IPS-NIHi11 (cell line): ENCODE measurements at regions not wholly inside any gene's neighbourhood (a gene's known extent, or its start where the extent isn't known, plus 50 kb on each side); places are given as distances from the start of the nearest gene placed in this dataset.
"Not testable (repeated sequence)": the region's sequence is repeated elsewhere in the genome, so short reads cannot be mapped to it uniquely, and the experiment has no call there.

ENCODE experiments used
- DNase-seq: peaks from one replicate; pipeline ENCODE4 v3.0.0; 2012; ENCODE audit warnings: mixed read lengths, low spot score

DNA sequence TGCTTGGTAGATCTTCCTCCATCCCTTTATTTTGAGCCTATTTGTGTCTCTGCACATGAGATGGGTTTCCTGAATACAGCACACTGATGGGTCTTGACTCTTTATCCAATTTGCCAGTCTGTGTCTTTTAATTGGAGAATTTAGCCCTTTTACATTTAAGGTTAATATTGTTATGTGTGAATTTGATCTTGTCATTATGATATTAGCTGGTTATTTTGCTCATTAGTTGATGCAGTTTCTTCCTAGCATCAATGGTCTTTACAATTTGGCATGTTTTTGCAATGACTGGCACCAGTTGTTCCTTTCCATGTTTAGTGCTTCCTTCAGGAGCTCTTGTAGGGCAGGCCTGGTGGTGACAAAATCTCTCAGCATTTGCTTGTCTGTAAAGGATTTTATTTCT is 72.4 kb downstream of the HNRNPD start:
- DNase-seq = not testable (repeated sequence)

DNA sequence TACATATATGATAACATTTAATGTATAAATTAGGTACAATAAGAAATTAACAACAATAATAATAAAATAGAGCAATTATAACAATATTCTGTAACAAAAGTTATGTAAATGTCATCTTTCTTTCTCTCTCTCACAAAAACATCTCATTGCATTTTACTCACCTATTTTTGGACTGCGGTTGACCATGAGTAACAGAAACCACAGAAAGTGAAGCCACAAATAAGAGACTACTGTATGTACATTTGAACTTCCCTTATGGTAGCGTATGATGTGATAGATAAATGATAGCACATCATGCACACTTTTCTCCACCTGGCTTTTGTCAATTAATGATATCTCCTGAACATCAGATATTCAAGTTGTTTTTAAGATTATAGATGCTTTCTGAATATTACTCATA is 80.5 kb downstream of the HNRNPD start:
- no peak for DNase-seq

DNA sequence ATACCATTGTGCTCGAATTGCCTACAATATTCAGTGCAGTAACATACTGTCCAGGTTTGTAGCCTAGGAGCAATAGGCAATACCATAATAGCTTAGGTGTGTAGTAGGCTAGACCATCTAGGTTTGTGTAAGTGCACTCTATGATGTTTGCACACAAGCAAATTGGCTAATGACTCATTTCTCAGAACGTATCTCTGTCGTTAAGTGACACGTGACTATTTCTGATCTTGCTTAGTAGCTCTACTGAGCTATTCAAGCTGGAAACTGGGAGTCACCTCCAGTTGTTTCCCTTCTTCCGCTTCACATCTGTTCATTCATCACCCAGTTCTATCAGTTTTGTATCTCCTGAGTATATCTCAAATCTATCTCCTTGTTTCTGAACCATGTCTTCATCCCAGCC is 86.1 kb downstream of the HNRNPD start:
- no peak for DNase-seq

DNA sequence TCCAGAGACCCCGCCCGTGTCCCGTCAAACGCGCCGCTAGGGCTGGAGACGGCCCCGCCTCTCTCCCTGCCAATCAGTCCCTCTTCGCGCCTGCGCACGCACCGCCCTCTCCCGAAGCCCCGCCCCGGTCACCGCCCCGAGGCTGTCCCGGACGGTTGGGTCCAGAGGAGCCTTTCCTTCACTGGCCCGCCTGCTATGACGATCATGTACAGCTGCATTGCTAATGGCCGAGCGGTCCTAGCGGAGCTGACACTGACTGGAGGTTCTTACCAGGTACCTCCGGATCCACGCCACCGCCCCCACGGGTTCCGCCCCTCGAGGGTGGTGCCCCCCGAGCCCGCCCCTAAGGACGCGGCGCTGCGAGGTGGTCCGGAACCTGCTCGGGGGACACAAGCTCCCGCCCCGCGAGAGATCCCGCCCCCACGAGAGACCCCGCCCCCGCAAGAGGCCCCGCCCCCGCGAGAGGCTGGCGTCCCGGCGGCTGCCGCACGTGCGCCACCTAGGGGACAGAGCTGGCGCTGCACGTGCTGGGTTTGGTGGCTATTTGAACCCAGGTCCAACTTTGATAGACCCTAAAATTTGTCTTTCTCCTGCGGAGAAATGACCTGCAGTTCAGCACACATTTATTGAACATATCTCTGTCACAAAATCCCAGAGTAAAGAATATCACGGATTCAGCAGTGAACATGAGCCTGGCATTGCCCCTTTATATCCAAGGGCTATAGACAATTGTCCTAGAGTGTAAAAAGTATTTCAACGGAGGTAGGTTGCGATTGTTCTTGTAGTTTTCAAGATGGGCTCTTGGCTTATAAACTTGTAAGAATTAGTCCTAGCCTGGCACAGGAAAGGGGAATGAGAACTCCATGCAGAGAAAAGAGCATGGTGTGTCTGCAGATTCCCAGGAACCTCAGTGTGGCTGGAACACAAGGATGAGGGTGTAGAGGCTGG is 88.7 kb downstream of the HNRNPD start:
- peak; percentile 95 for DNase-seq

DNA sequence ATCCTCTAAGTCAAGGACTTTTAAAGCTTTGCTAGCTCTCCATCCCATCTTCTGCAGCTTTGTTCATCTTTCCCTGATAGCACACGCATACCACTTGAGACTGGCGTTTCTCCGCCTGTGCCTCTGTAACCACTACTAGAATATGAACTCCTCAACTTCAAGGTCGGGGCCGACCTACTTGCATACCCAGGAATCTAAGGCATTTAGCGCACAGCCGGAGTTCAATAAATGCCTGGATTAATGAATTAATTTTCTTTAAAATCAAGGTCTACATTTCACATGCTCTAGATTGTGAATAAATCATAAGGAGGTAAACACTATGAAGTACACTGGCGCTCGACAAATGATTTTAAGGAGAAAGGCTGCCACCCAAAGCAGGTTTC is 89.3 kb downstream of the HNRNPD start:
- peak; percentile 23 for DNase-seq

DNA sequence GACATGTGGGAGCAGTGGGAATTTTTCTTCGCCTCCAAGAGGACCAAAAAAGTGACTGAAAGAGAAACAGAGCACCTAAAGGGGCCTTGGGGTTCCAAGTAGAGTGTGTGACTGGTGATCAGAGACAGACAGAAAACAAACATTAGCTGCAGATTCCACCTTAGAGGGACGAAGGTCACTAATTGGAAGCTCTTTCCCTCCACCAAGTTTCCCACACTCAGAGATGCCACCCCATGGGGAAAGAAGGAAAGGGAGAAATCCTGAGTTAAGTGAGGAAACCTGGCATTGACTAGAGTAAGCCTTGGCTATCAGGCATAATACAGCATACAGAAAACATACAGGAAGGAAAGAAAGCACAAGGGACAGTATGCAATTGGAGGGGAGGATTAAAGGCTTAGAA is 90.9 kb downstream of the HNRNPD start:
- DNase-seq = no peak

DNA sequence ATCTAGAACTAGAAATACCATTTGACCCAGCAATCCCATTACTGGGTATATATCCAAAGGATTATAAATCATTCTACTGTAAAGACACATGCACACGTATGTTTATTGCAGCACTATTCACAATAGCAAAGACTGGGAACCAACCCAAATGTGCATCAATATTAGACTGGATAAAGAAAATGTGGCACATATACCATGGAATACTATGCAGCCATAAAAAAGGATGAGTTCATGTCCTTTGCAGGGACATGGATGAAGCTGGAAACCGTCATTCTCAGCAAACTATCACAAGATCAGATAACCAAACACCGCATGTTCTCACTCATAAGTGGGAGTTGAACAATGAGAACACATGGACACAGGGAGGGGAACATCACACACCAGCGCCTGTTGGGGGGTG is 94.2 kb downstream of the HNRNPD start:
- DNase-seq = not testable (repeated sequence)

DNA sequence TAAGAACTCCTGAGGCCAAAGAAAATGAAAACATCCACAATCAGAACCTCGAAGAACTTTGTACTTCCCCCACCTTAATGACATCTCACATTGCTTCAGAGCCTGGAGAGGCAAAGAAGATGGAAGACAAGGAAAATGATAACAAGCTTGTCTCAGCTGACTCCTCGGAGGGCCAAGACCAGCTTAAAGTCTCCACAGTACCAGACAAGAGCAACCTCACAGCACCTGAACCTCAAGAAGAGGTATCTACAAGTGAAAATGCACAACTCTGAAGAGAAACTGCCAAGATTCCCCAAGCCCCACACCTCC is 97.5 kb downstream of the HNRNPD start:
- DNase-seq = no peak

DNA sequence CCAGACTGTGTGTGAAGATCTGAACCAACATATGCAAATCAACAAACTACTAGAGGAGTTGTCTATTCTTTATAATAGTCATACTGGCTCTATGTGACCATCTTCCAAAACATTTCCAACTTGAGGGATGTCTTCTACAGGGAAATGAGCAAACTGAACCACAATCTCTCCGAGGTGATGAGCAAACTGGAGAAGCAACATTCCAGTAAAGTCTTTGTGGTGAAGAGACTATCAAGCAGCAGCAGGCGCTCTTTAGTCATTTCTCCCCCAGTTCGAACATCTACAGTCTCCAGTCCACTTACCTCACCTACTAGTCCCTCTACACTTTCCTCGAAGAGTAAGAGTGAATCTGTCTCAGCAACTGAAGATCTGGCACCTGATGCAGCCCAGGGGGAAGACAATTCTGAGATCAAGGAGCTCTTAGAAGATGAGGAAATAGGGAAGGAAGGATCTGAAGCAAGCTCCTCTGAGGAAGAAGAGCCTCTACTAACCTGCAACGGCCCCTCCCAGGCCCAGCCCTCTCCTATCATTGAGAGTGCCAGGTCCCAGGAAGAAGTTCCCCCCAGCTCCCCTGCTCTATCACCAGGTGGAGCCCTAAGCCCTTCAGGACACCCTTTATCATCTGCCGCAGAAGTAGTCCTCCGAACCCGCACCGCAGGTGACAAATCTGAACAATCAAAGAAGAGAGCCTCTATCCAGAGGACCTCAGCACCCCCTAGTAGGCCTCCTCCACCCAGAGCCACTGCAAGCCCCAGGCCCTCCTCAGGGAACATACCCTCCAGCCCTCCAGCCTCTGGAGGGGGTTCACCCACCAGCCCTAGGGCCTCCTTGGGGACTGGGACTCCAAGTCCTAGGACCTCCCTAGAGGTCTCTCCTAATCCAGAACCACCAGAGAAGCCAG is 98.1 kb downstream of the HNRNPD start:
- peak; percentile 35 for DNase-seq

DNA sequence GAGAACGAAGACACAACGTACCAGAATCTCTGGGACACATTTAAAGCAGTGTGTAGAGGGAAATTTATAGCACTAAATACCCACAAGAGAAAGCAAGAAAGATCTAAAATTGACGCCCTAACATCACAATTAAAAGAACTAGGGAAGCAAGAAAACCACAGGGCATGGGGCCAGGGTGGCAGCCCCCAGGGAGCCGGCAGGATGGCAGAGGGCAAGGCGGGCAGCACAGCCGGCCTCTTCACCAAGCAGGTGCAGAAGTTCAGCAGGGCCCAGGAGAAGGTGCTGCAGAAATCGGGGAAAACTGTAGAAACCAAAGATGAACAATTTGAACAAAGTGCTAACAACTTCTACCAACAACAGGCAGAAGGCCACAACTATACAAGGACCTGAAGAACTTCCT is 99.1 kb downstream of the HNRNPD start:
- DNase-seq = not testable (repeated sequence)

DNA sequence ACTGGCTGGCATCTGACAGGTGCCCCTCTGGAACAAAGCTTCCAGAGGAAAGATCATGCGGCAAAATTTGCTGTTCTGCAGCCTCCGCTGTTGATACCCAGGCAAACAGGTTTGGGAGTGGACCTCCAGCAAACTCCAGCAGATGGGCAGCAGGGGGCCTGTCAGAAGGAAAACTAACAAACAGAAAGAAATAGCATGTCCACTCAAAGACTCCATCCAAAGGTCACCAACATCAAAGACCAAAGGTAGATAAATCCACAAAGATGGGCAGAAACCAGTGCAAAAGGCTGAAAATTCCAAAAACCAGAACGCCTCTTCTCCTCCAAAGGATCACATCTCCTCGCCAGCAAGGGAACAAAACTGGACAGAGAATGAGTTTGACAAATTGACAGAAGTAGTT is 101.3 kb downstream of the HNRNPD start:
- DNase-seq = not testable (repeated sequence)

DNA sequence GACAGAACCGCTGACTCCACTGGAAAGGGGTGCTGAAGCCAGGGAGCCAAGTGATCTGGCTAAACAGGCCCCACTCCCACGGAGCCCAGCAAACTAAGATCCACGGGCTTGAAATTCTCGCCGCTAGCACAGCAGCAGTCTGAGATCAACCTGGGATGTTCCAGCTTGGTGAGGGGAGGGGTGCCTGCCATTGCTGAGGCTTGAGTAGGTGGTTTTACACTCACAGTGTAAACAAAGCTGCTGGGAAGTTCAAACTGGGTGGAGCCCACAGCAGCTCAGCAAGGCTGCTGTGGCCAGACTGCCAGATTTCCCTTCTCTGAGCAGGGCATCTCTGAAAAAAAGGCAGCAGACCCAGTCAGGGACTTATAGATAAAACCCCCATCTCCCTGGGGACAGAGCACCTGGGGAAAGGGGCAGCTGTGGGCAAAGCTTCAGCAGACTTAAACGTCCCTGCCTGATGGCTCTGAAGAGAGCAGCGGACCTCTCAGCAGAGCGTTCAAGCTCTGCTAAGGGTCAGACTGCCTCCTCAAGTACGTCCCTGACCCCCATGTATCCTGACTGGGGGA is 101.8 kb downstream of the HNRNPD start:
- DNase-seq = not testable (repeated sequence)

DNA sequence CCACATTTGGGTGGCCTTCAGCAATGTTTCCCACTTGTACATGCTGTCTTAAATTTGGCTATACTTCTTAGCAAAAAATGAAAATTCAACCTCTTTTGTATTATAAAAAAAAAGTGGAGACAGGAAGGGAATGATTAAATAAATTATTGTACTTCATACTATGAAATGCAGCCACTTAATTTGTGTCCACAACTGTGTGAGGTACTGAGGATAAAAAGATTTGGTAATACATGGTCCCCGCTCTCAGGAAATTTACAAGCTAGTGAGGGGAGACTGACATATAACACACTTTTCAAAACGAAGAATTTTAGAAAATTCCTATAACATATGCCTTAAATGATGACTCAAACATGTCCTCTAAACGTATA is 105.0 kb downstream of the HNRNPD start:
- no peak for DNase-seq

DNA sequence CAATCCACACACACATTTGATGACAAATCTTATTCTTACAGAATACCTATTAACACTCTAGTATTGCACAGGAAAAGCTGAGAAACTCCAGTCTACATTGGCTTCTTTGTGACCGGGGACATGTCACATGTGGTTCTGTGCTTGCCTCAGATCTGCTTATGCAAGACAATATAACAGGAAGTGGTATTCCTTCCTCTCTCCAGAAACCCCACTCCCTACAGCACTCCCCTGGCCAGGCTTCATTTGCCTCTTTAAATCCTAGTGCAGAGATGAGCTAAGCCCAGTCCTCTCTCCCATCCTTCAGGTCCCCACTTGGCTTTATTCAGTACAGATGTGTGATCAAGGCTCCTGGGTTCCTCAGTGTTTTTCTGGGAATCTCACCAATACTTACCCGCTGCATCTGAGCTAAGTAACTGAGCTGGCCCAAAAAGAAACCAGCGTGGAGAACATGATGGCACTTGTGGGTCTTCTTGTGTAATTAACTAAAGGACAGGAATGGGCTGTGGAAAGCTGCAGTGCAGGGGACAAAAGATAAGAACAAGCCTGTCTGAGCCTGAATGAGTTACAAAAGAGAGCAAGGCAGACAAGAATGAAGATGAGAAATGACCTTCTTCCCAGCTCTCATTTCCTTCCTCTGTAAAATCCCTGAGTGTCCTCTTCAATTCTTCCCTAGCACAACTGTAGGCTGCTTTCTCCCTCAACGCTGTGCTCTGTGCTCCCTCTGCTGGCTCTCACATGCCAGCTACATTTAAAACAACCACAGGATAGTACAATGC is 105.6 kb downstream of the HNRNPD start:
- DNase-seq = peak; percentile 75

DNA sequence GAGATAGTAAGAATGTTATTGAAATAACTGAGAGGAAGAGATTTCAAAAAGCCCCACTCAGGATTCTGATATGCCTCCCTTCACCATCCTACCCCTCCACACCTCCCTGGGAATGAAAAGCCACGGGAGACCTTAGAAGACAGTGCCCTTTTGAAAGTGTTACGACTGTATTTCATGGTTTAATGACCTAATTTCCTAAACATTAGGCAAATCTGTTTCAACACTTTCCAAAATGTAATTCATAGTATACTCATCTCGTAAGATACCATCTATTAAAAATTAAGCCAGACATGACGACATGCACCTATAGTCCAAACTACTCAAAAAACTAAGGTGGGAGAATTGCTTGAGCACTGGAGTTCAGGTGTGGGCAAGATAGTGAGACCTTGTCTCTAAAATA is 106.3 kb downstream of the HNRNPD start:
- no peak for DNase-seq

DNA sequence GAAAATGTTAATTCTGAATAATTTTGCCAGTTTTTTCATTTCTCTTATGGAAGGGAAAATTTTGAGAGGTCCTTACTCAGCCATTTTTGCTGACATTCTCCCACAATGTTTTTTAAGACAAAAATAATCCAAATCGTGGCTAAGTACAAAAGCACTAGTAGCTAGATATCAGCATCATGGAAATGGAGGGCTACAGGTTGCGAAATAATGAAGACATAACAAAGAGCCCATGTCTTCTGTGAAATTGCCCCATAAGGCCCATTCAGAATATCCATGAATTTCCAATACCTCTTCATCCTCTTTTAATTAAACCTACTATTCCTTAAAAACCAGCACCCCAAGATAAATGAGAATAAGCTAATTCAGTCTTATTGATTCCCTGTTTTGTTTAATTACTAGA is 107.4 kb downstream of the HNRNPD start:
- DNase-seq = no peak

DNA sequence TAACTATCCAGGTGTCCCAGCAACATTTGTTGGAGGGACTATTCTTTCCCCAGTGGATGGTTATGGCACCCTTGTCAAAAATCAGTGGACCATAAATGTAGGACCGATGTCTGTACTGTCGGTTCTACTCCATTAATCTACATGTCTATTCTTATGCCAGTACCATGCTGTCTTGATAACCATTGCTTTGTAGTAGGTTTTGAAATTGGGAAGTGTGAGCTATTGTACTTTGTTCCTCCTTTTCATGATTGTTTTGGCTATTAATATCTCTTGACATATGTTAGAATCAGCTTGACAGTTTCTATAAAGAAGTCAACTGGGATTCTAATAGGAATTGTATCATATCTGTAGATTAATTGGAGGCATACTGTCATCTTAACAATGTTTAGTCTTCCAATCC is 112.7 kb downstream of the HNRNPD start:
- DNase-seq = no peak

DNA sequence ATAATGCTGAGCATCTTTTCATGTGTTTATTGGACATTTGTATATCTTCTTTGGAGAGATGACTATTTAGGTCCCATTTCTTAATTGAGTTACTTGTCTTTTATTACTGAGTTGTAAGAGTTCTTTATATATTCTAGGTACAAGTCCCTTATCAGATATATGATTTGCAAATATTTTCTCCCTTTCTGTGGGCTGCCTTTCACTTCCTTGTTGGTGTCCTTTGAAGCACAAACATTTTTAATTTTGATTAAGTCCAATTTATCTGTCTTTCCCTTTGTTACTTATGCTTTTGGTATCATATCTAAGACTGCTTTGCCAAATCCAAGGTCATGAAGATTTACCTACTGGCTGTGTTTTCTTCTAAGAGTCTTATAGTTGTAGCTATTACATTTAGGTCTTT is 113.2 kb downstream of the HNRNPD start:
- DNase-seq = no peak

DNA sequence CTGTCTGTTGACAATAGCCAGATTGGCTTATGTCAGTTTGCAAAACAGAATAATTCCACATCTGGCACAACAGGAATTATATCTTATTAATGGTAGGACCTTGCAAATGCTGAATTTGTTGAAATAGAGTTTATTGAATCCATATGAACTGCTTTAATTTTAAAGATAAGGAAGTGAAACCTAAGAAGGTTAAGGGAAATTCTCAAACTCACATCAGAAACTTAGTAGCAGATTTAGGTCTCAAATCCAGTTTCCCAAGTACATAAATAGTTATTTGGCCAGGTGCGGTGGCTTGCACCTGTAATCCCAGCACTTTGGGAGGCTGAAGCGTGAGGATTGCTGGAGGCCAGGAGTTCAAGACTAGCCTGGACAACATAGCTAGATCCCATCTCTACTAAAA is 117.1 kb downstream of the HNRNPD start:
- DNase-seq = no peak

DNA sequence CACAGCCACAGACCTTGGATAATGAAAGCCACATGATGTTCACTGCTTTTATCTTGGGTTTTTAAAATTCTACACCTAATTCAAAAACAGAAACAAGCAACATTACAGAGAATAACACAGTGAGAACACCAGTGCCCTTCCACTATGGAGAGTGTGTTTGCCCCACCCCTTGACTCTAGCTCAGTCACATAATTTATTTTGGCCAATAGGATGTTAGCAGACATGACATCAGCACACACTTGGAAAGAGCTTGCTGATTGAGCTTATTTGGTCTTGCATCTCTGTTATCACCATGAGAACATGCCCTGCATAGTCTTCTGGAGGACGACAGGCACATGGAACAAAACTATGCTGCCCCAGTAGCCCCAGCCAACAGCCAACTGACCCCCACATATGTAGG is 118.1 kb downstream of the HNRNPD start:
- no peak for DNase-seq

DNA sequence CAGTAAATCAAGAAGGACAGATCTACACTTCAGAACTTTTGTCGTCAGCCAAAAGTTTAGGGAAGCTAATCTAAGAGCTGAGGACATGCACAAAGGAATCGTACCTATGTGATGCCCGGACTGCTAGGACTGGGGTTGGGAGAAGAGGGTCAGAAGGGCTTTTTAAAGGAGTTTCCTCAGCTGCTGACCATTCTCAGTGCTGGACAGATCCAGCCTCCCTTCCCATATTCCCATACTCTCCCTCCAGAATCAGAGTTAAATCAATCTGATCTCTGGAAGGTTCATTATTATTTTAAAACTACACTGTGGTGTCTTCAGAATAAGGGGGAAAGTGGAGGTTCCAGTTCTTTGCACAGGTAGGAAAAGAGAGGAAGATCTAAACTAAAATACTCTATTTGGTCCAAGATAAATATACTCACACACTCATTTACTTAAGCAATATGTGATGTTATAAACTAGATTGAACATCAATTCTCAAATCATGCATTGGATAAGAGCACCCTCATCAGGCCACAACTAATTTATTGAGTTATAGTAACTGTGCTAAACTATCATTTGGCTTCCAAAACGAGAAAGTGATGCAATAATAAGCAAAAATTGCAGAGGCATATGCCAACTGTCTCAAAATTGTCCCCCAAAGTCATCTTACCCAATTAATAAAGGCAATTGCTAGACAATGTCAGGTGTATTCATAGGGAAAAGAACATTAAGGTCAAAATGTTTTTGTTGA is 124.7 kb downstream of the HNRNPD start:
- no peak for DNase-seq
